A673 (cell line): ENCODE measurements at regions not wholly inside any gene's neighbourhood (a gene's known extent, or its start where the extent isn't known, plus 50 kb on each side); places are given as distances from the start of the nearest gene placed in this dataset.

Experiments used
- CTCF ChIP-seq: fragments of 300-800, 200-600 bp; sonication (generic); conservative IDR thresholded peaks from 2 replicates; pipeline ENCODE4 v1.5.1; 2017; ENCODE audit warnings: low read depth, mild to moderate bottlenecking, antibody characterized with exemption, low read length, moderate library complexity, mixed read lengths
- EZH2 ChIP-seq: fragments of 200-600 bp; sonication (generic); IDR thresholded peaks from 2 replicates; pipeline ENCODE4 v1.6.1; 2017; ENCODE audit warnings: borderline replicate concordance, low read depth, mild to moderate bottlenecking, mixed read lengths, antibody characterized with exemption, low read length; ENCODE audit not compliant: poor library complexity, severe bottlenecking

GRCh38 chr20:51095633-51096521 is 73.0 kb upstream of the KCNG1 start:
- no peak for TF ChIP-seq CTCF
- no peak for TF ChIP-seq EZH2
